K562 (cell line): ENCODE measurements at regions not wholly inside any gene's neighbourhood (a gene's known extent, or its start where the extent isn't known, plus 50 kb on each side); places are given as distances from the start of the nearest gene placed in this dataset.

Experiments
- AFF1 ChIP-seq, 2 experiments: fragments of 450-650 bp; IDR thresholded peaks; 2 replicates each; pipeline ENCODE4 v1.6.1; 2018; ENCODE audit warnings: mild to moderate bottlenecking in 2 of 2, low read depth in 1 of 2; ENCODE audit not compliant: partially characterized antibody in 2 of 2
- ATF6 ChIP-seq: sonication (generic); formaldehyde crosslinking; IDR thresholded peaks from 2 replicates; pipeline ENCODE4 v1.4.0; 2020; ENCODE audit warnings: mild to moderate bottlenecking, missing genetic modification reagents
- C11orf30 ChIP-seq: fragments of 450-650 bp; IDR thresholded peaks from 2 replicates; pipeline ENCODE4 v1.6.1; 2016; ENCODE audit warnings: low read depth, mild to moderate bottlenecking
- CHD2 ChIP-seq: IDR thresholded peaks from 2 replicates; pipeline ENCODE4 v1.6.1; 2011; ENCODE audit warnings: low read depth, low read length
- ETV6 ChIP-seq, 3 experiments: fragments of 150-350 bp in 1 of 3; sonication (generic) in 1 of 3; formaldehyde crosslinking in 1 of 3; IDR thresholded peaks; 2 replicates each; pipeline versions ENCODE4 v1.6.1 to v1.8.0; 2014 to 2022; ENCODE audit warnings: borderline replicate concordance in 2 of 3, low read depth in 2 of 3, antibody characterized with exemption in 1 of 3, low read length in 1 of 3, mild to moderate bottlenecking in 1 of 3, missing genetic modification reagents in 1 of 3
- GTF2E2 ChIP-seq: fragments of 200-800 bp; sonication (Bioruptor generic); IDR thresholded peaks from 2 replicates; pipeline ENCODE4 v1.6.1; 2016; ENCODE audit warnings: missing genetic modification characterization, missing compliant biosample characterization
- HDAC1 ChIP-seq, 2 experiments: fragments of 450-650 bp; IDR thresholded peaks; 2 replicates each; pipeline ENCODE4 v1.6.1; 2016 to 2017; ENCODE audit warnings: inconsistent platforms in 1 of 2, mild to moderate bottlenecking in 1 of 2, moderate library complexity in 1 of 2
- JUND ChIP-seq, 2 experiments: IDR thresholded peaks; 2 replicates in 1 of 2; 3 replicates in 1 of 2; pipeline ENCODE4 v1.6.1; 2011; ENCODE audit warnings: borderline replicate concordance in 2 of 2, low read depth in 2 of 2, low read length in 2 of 2, improper control_type of control experiment in 1 of 2, missing biosample characterization in 1 of 2, missing genetic modification characterization in 1 of 2, missing genetic modification reagents in 1 of 2
- KLF10 ChIP-seq: fragments of 250-450 bp; sonication (Bioruptor Pico); IDR thresholded peaks from 2 replicates; pipeline ENCODE4 v1.6.1; 2021; ENCODE audit warnings: matching md5 sums
- MEF2D ChIP-seq: conservative IDR thresholded peaks from 2 replicates; pipeline ENCODE4 v1.6.1; 2016; ENCODE audit warnings: low read depth, missing genetic modification characterization, missing compliant biosample characterization
- MTA3 ChIP-seq: fragments of 450-650 bp; formaldehyde crosslinking; IDR thresholded peaks from 2 replicates; pipeline ENCODE4 v1.6.1; 2017; ENCODE audit warnings: mild to moderate bottlenecking, borderline replicate concordance
- NCOA2 ChIP-seq, 2 experiments: fragments of 450-650 bp; IDR thresholded peaks; 2 replicates each; pipeline ENCODE4 v1.6.1; 2018; ENCODE audit warnings: mild to moderate bottlenecking in 2 of 2, moderate library complexity in 1 of 2; ENCODE audit not compliant: partially characterized antibody in 2 of 2
- NCOR1 ChIP-seq: fragments of 450-650 bp; IDR thresholded peaks from 2 replicates; pipeline ENCODE4 v1.6.1; 2016; ENCODE audit warnings: mild to moderate bottlenecking, moderate library complexity
- NR0B1 ChIP-seq: fragments of 450-650 bp; IDR thresholded peaks from one replicate; pipeline ENCODE4 v1.6.1; 2018; ENCODE audit warnings: mild to moderate bottlenecking, moderate library complexity; ENCODE audit not compliant: partially characterized antibody
- NR2C2 ChIP-seq, 2 experiments: fragments of 200-800 bp in 1 of 2; sonication (Bioruptor generic) in 1 of 2; sonication (generic) in 1 of 2; formaldehyde crosslinking in 1 of 2; IDR thresholded peaks; 2 replicates each; pipeline versions ENCODE4 v1.6.1 to v1.8.0; 2016 to 2022; ENCODE audit warnings: mild to moderate bottlenecking in 1 of 2, missing compliant biosample characterization in 1 of 2, missing genetic modification characterization in 1 of 2, missing genetic modification reagents in 1 of 2
- SIN3A ChIP-seq, 2 experiments: fragments of 150-350 bp in 1 of 2; IDR thresholded peaks; 2 replicates each; pipeline ENCODE4 v1.6.1; 2011 to 2016; ENCODE audit warnings: borderline replicate concordance in 2 of 2, low read depth in 2 of 2, low read length in 2 of 2, mild to moderate bottlenecking in 2 of 2, moderate library complexity in 2 of 2; ENCODE audit not compliant: control insufficient read depth in 1 of 2
- ZKSCAN1 ChIP-seq: fragments of 150-350 bp; IDR thresholded peaks from 2 replicates; pipeline ENCODE4 v1.6.1; 2016; ENCODE audit warnings: low read depth, low read length

GRCh38 chr15:96273317-96274086, 57.0 kb upstream of the NR2F2 start (continued):
- TF ChIP-seq NCOA2 (IDR thresholded peaks at IDR 0.05; ENCODE audit: partially characterized antibody in 2 of 2) (peak; percentile 92 to 94), NR2C2 (CRISPR knock-in tag; IDR thresholded peaks at IDR 0.05) (peak; percentile 65; the same call in 1 of the 2 replicates), NR2C2 (tag; IDR thresholded peaks at IDR 0.05) (peak; percentile 95), SIN3A (IDR thresholded peaks at IDR 0.05; ENCODE audit: borderline replicate concordance in 2 of 2, control insufficient read depth in 1 of 2, low read depth in 2 of 2, low read length in 2 of 2) (0 out of 4 replicates have a peak, but pooled peaks of 1 of the 2 experiments have one; percentile 34), MEF2D (tag) (peak; percentile 83), ZKSCAN1 (peak; percentile 69), JUND (IDR thresholded peaks at IDR 0.05; ENCODE audit: borderline replicate concordance, low read depth, low read length) (peak; percentile 96), JUND (tag; IDR thresholded peaks at IDR 0.05; ENCODE audit: borderline replicate concordance, low read depth, low read length) (peak; percentile 98; the same call in 2 of the 3 replicates), AFF1 (IDR thresholded peaks at IDR 0.05; ENCODE audit: low read depth in 1 of 2, partially characterized antibody in 2 of 2) (peak in 1 of 2 experiments; percentile 95), C11orf30 (peak; percentile 88), KLF10 (CRISPR knock-in tag) (no peak), GTF2E2 (0 out of 2 replicates have a peak, but pooled peaks have one; percentile 37), HDAC1 (IDR thresholded peaks at IDR 0.05) (peak in 1 of 2 experiments; percentile 99; a peak in 2 of 4 replicates), NCOR1 (peak; percentile 98), CHD2 (0 out of 2 replicates have a peak, but pooled peaks have one; percentile 22), NR0B1 (no peak), MTA3 (peak; percentile 95), ETV6 (IDR thresholded peaks at IDR 0.05; ENCODE audit: borderline replicate concordance in 1 of 2, low read depth in 2 of 2, low read length in 1 of 2) (peak in 1 of 2 experiments; percentile 84; a peak in 2 of 4 replicates), ETV6 (CRISPR knock-in tag; IDR thresholded peaks at IDR 0.05; ENCODE audit: borderline replicate concordance) (0 out of 2 replicates have a peak, but pooled peaks have one; percentile 37), ATF6 (peak; percentile 98)
